ENCODE measurements at regions not wholly inside any gene's neighbourhood (a gene's known extent, or its start where the extent isn't known, plus 50 kb on each side); places are given as distances from the start of the nearest gene placed in this dataset.
"Not testable (repeated sequence)": the region's sequence is repeated elsewhere in the genome, so short reads cannot be mapped to it uniquely, and the experiment has no call there.

GRCh38 chr6:156437121-156437879 lies 339.9 kb upstream of the ARID1B start:
- no peaks in the 10 kb centered on the region for H3K36me3 ChIP-seq (ENCODE audit: control insufficient read depth, insufficient read depth, low read length)
- no peak overlapping the region for H3K27ac ChIP-seq (ENCODE audit: low read depth, low read length)
- no peak overlapping the region for H3K4me3 ChIP-seq (ENCODE audit: low read length)
- no peaks in the 10 kb centered on the region for H3K4me1 ChIP-seq (ENCODE audit: control insufficient read depth, insufficient read depth, low read length)
- H3K27me3 ChIP-seq (ENCODE audit: control insufficient read depth, insufficient read depth, low read length) = no peaks in the 10 kb centered on the region
- no peak overlapping the region for H3K9ac ChIP-seq (ENCODE audit: low read length)

- no peaks in the 10 kb centered on the region for H3K27me3 ChIP-seq (ENCODE audit: control insufficient read depth, insufficient read depth, low read length)
- no peak overlapping the region for H3K4me3 ChIP-seq (ENCODE audit: low read length)
Measured at GRCh38 chr6:156434795-156435190, 342.4 kb upstream of the ARID1B start.

GRCh38 chr6:156434049-156434794 lies 343.0 kb upstream of the ARID1B start:
- no peak overlapping the region for H3K27ac ChIP-seq (ENCODE audit: low read depth, low read length)

More at GRCh38 chr6:156434795-156435190, 342.4 kb upstream of the ARID1B start:
- no peak overlapping the region for H3K9ac ChIP-seq (ENCODE audit: low read length)
- no peak overlapping the region for H3K27ac ChIP-seq (ENCODE audit: low read depth, low read length)
- no peaks in the 10 kb centered on the region for H3K36me3 ChIP-seq (ENCODE audit: control insufficient read depth, insufficient read depth, low read length)
- no peaks in the 10 kb centered on the region for H3K4me1 ChIP-seq (ENCODE audit: control insufficient read depth, insufficient read depth, low read length)

GRCh38 chr6:156432543-156432942 lies 344.6 kb upstream of the ARID1B start:
- no peaks in the 10 kb centered on the region for H3K27me3 ChIP-seq (ENCODE audit: control insufficient read depth, insufficient read depth, low read length)
- H3K4me3 ChIP-seq (ENCODE audit: low read length) = no peak overlapping the region
- H3K27ac ChIP-seq (ENCODE audit: low read depth, low read length) = no peak overlapping the region
- no peak overlapping the region for H3K9ac ChIP-seq (ENCODE audit: low read length)
- no peaks in the 10 kb centered on the region for H3K4me1 ChIP-seq (ENCODE audit: control insufficient read depth, insufficient read depth, low read length)
- no peaks in the 10 kb centered on the region for H3K36me3 ChIP-seq (ENCODE audit: control insufficient read depth, insufficient read depth, low read length)

More at GRCh38 chr6:156434049-156434794, 343.0 kb upstream of the ARID1B start:
- no peaks in the 10 kb centered on the region for H3K36me3 ChIP-seq (ENCODE audit: control insufficient read depth, insufficient read depth, low read length)
- H3K4me1 ChIP-seq (ENCODE audit: control insufficient read depth, insufficient read depth, low read length) = no peaks in the 10 kb centered on the region
- no peaks in the 10 kb centered on the region for H3K27me3 ChIP-seq (ENCODE audit: control insufficient read depth, insufficient read depth, low read length)
- H3K4me3 ChIP-seq (ENCODE audit: low read length) = no peak overlapping the region
- no peak overlapping the region for H3K9ac ChIP-seq (ENCODE audit: low read length)

- Histone ChIP-seq H3K4me1 (ENCODE audit: control insufficient read depth, insufficient read depth, low read length) (no peaks in the 10 kb centered on the region), H3K27me3 (ENCODE audit: control insufficient read depth, insufficient read depth, low read length) (no peaks in the 10 kb centered on the region), H3K9ac (ENCODE audit: low read length) (no peak overlapping the region), H3K27ac (ENCODE audit: low read depth, low read length) (no peak overlapping the region), H3K36me3 (ENCODE audit: control insufficient read depth, insufficient read depth, low read length) (no peaks in the 10 kb centered on the region), H3K4me3 (ENCODE audit: low read length) (no peak overlapping the region)
Measured at GRCh38 chr6:156430386-156430785, 346.8 kb upstream of the ARID1B start.

GRCh38 chr6:156427345-156427744 lies 349.8 kb upstream of the ARID1B start:
- Histone ChIP-seq H3K27ac (ENCODE audit: low read depth, low read length) (no peak overlapping the region), H3K9ac (ENCODE audit: low read length) (no peak overlapping the region), H3K4me1 (ENCODE audit: control insufficient read depth, insufficient read depth, low read length) (no peaks in the 10 kb centered on the region), H3K27me3 (ENCODE audit: control insufficient read depth, insufficient read depth, low read length) (no peaks in the 10 kb centered on the region), H3K36me3 (ENCODE audit: control insufficient read depth, insufficient read depth, low read length) (no peaks in the 10 kb centered on the region), H3K4me3 (ENCODE audit: low read length) (no peak overlapping the region)

- no peak overlapping the region for H3K27ac ChIP-seq (ENCODE audit: low read depth, low read length)
Measured at GRCh38 chr6:156425359-156426020, 351.7 kb upstream of the ARID1B start.

GRCh38 chr6:156423829-156424228 lies 353.3 kb upstream of the ARID1B start:
- H3K9ac ChIP-seq (ENCODE audit: low read length) = no peak overlapping the region
- H3K27ac ChIP-seq (ENCODE audit: low read depth, low read length) = no peak overlapping the region
- H3K4me3 ChIP-seq (ENCODE audit: low read length) = no peak overlapping the region
- no peaks in the 10 kb centered on the region for H3K36me3 ChIP-seq (ENCODE audit: control insufficient read depth, insufficient read depth, low read length)
- no peaks in the 10 kb centered on the region for H3K4me1 ChIP-seq (ENCODE audit: control insufficient read depth, insufficient read depth, low read length)
- no peaks in the 10 kb centered on the region for H3K27me3 ChIP-seq (ENCODE audit: control insufficient read depth, insufficient read depth, low read length)

More at GRCh38 chr6:156425359-156426020, 351.7 kb upstream of the ARID1B start:
- H3K4me1 ChIP-seq (ENCODE audit: control insufficient read depth, insufficient read depth, low read length) = no peaks in the 10 kb centered on the region
- no peak overlapping the region for H3K9ac ChIP-seq (ENCODE audit: low read length)
- H3K27me3 ChIP-seq (ENCODE audit: control insufficient read depth, insufficient read depth, low read length) = no peaks in the 10 kb centered on the region
- no peaks in the 10 kb centered on the region for H3K36me3 ChIP-seq (ENCODE audit: control insufficient read depth, insufficient read depth, low read length)
- H3K4me3 ChIP-seq (ENCODE audit: low read length) = no peak overlapping the region

- no peak overlapping the region for H3K27ac ChIP-seq (ENCODE audit: low read depth, low read length)
- H3K9ac ChIP-seq (ENCODE audit: low read length) = no peak overlapping the region
- H3K4me1 ChIP-seq (ENCODE audit: control insufficient read depth, insufficient read depth, low read length) = no peaks in the 10 kb centered on the region
Measured at GRCh38 chr6:156423075-156423474, 354.1 kb upstream of the ARID1B start.

GRCh38 chr6:156421933-156422332 lies 355.2 kb upstream of the ARID1B start:
- no peaks in the 10 kb centered on the region for H3K36me3 ChIP-seq (ENCODE audit: control insufficient read depth, insufficient read depth, low read length)
- H3K4me3 ChIP-seq (ENCODE audit: low read length) = no peak overlapping the region
- no peak overlapping the region for H3K9ac ChIP-seq (ENCODE audit: low read length)

More at GRCh38 chr6:156423075-156423474, 354.1 kb upstream of the ARID1B start:
- no peaks in the 10 kb centered on the region for H3K27me3 ChIP-seq (ENCODE audit: control insufficient read depth, insufficient read depth, low read length)
- H3K36me3 ChIP-seq (ENCODE audit: control insufficient read depth, insufficient read depth, low read length) = no peaks in the 10 kb centered on the region
- no peak overlapping the region for H3K4me3 ChIP-seq (ENCODE audit: low read length)

GRCh38 chr6:156421301-156421700 lies 355.9 kb upstream of the ARID1B start:
- not testable (repeated sequence) for H3K36me3 ChIP-seq (ENCODE audit: control insufficient read depth, insufficient read depth, low read length); H3K4me1 ChIP-seq (ENCODE audit: control insufficient read depth, insufficient read depth, low read length); H3K9ac ChIP-seq (ENCODE audit: low read length); H3K4me3 ChIP-seq (ENCODE audit: low read length); H3K27ac ChIP-seq (ENCODE audit: low read depth, low read length); H3K27me3 ChIP-seq (ENCODE audit: control insufficient read depth, insufficient read depth, low read length)

More at GRCh38 chr6:156421933-156422332, 355.2 kb upstream of the ARID1B start:
- Histone ChIP-seq H3K27ac (ENCODE audit: low read depth, low read length) (no peak overlapping the region), H3K4me1 (ENCODE audit: control insufficient read depth, insufficient read depth, low read length) (no peaks in the 10 kb centered on the region), H3K27me3 (ENCODE audit: control insufficient read depth, insufficient read depth, low read length) (no peaks in the 10 kb centered on the region)

GRCh38 chr6:156420172-156420993 lies 356.8 kb upstream of the ARID1B start:
- Histone ChIP-seq H3K9ac (ENCODE audit: low read length) (no peak overlapping the region), H3K27me3 (ENCODE audit: control insufficient read depth, insufficient read depth, low read length) (no peaks in the 10 kb centered on the region), H3K4me3 (ENCODE audit: low read length) (no peak overlapping the region), H3K27ac (ENCODE audit: low read depth, low read length) (peak overlapping the region; percentile 44), H3K36me3 (ENCODE audit: control insufficient read depth, insufficient read depth, low read length) (no peaks in the 10 kb centered on the region), H3K4me1 (ENCODE audit: control insufficient read depth, insufficient read depth, low read length) (no peaks in the 10 kb centered on the region)
